Muscle of back (tissue), 3 donors: ENCODE measurements at regions not wholly inside any gene's neighbourhood (a gene's known extent, or its start where the extent isn't known, plus 50 kb on each side); places are given as distances from the start of the nearest gene placed in this dataset.
A peak's percentile ranks its signal among the peaks of the same experiment; 100 is the strongest.

ENCODE experiments used
- DNase-seq, 3 donors: peaks; one replicate each; pipeline versions ENCODE4 v3.0.0 to v3.0.0-alpha.2; 2013

DNA sequence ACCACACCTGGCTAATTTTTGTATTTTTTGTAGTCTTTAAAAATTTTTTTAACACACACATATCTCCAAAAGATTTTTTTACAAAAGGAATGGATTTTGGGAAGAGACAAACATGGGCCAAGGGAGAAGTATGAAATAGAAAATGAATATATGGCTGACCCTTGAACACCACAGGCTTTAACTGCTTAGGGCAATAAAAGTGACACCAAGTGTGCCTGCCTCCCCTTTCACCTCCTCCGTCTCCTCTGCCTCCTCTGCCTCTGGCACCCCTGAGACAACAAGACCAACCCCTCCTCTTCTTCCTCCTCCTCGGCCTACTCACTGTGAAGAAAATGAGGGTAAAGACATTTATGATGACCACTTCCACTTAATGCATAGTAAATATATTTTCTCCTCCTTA is 483.9 kb downstream of the KDM4C start:
- DNase-seq, result no peak

DNA sequence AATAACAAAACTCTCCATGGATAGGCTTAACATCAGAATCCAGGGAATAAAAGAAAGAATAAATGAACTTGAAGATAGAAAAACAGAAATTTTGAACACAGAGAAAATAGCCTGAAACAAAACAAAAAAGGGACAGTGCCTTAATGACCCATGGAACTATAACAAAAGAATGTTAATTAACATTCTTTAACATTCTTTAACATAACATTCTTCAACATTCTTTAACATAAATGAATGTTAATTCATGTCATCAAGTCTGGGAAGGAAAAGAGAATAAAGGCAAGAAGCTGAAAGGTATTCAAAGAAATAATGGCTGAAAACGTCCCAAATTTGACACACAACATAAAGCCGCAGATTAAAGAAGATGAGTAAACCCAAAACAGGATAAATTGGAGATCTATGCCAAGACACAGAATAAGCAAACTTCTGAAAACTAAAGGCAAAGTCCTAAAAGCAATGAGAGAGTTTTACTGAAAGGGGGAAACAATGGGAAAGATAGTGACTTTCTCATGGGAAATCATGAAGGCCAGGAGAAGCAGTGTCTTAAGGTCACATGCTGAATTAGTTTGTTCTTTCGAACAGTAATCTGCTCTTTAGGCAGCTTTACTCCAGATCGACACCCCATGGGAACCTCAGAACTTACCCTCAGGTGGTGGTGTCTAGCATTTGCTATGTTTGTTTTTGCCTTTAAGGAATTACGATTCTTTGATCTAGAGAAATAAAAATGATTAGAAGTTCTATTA is 483.0 kb downstream of the KDM4C start:
- no peak for DNase-seq

DNA sequence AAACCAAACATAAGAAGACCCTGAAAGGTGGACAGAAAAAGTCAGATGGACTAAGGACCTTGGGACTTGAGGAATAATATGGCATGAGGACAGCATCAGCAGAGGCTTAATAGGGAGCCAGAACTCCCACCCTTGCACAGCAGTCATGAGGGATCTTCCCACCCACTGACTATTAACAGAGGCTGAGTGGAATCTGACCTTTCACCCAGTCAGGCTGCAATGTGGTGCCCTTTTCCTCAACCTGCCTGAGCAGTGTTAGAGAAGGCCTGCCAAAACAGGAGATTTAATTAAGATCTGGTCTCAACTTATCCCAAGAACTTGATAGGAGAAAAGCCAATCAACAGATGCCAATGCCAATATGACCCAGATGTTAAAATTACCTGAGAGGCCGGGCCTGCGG is 481.9 kb downstream of the KDM4C start:
- no peak for DNase-seq

DNA sequence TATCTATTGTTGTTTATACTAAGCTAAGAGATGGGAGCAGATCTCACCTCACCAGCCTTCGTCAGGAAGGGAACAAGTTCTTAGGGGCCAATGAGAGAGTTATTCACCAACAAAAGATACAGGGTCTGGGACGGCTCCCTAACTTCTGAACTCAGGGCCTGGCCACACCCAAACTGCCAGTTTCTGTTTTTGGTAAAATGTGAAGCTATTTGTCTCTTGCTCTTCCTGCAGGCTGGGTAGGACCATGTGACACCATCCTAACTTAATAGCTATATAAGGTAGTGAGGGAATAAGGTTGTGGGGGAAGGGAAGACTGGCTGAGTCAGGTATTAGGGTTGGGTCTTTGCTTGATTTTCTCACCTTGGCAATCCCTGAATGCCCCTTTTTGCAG is 480.5 kb downstream of the KDM4C start:
- DNase-seq, result no peak

DNA sequence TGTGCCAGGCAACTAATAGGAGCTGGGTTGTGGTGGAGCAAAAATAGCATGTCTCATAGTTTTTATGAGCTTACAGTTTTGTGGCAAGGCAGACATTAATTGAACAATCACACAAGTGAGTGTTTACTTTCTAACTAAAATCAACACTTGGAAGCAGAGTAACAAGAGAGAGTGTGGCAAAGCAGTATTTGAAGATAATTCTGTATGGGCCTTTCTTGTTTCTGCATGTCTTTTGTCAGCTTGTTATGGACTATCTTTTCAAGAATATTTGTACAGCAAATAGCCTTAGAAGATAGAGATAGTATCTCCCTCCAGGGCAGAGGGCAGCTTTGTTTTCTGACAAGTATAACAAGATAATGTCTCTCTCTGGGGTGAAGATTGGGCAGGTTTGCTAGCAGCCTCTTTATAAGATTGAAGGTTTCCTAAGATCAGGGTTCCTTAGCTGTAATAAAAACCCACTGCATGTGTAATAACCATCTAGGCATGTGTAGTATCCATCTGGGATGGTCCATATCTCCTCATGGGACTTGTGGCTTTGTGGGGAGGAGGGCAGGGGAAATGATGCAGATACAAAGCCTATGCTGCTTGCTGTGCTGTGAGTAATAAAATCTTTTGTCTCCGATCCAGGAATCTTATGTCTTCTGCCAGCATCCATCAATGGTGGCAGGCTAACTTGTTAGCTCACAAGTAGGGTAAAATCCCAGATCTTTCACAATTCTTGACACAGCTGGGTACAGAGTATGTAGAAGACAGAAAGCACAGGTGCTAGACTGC is 479.9 kb downstream of the KDM4C start:
- DNase-seq, result peak in 1 of 3 donors; percentile 53

DNA sequence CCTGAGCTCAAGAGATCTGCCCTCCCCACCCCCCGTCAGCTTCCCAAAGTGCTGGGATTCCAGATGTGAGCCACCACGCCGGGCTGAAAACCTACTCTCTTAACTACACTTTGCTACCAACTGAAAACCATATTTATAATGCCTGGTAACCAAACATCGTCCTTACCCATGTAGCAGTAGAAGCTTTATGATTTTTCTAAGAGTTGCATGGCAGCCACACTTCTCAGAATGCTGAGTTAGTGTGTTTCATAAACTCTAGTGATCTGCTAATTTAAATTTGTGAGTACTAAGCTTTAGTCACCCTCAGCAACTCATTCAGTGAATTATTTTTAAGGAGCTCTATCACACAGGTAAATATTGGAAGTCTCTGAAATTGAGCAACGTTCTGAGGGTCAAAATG is 478.4 kb downstream of the KDM4C start:
- DNase-seq, result no peak

DNA sequence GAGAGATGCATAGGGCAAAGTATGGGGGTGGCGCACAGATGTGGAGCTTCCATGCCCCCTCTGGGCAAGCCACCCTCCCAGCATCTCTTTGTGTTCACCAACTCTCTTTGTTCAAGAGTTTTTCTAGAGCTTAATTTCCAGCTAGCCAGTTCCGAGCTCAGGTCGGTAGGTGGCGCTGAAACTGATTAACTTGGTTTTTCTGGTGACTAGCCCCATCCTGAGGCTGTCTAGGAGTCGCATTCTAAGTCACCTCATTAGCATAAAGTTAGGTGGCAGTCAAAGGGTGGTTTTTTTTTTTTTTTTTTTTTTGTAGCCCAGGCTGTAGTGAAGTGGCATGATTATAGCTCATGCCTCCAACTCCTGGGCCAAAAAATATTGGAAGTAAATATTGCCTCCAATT is 476.4 kb downstream of the KDM4C start:
- no peak for DNase-seq

DNA sequence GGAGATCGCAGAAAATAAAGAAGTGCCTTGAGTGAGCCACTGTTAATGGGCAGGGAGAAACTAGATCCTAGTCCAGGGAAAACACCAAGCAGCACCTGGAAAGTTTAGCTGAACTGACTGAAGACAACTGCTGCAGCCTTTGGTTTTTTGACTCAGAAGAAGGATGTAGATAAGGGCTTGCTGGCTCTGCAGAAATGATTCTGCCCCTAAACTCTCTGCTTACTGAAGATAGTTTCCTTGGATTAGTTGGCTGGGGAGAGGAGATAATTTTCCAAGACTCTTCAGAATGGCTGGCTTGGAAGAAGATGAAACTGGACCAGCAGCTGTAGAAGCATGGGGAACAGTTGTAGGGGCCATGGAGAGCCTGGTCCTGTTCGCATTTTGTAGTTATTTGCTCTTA is 471.8 kb downstream of the KDM4C start:
- no peak for DNase-seq

DNA sequence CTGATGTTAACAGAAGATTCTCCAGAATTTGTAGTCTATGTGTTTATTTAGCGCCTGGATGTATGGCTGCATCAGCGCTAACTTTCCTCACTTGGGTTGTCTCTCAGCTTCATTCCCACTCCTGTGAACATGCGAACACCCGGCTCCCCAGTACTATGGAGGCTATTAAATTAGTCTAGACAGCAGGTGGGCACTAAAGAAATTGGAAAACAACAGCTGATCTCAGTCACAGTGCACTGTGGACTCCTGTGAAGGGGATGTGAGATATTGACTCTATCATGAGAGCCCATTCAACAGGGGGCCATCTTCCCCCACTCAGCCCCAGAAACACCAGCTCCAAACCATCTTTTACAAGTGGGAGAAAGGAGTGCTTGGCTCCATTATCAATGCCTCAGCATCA is 471.0 kb downstream of the KDM4C start:
- DNase-seq, result no peak

DNA sequence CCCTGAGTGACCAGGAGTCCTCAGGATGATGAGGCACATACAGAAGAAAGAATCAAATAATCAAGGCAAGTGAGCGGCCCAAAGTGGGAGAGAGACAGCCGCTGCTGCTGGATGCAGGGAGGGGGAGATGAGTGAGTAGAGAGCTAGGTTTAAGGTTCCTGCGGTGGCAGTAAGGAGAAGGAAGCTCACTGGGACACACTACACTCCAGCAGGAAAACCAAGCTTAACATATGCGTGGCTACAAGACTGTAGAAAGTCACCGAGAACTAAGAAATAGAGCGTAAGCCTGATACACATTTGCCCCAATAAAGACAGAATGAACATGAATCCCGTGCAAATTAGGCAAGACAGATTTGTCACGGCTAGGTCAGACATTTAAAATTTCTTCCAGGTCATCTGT is 470.2 kb downstream of the KDM4C start:
- DNase-seq, result no peak

DNA sequence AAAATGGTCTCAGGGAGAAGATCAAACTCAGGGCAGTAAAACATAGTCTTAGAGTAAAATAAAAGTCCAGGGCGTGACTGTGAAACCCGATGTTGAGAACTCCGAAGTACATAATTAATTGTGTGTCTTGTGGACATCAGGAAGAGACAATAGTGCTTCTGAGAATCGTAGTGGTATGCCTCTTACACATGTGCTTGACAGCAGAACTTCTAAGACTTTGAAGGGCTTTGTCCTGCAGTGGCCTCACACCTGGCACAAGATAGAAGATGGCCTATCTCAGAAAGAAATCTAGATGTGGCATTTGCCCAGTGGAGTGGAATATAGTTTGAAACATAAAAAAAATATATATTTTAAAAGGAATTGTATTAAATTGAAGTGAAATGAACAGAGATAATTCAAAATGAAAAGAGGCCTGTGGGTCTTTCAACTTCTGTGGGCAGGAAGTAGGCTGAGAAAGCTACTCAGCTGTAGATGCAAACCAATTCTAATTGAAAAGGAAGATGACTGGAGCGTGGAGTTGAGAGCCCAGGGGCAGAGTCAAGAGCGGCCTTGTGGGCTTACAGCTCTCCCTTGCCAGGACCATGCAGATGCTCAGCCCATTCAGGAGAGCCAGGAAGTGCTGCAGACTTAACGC is 468.4 kb downstream of the KDM4C start:
- no peak for DNase-seq
